HG03571 (cell line): ENCODE measurements at regions not wholly inside any gene's neighbourhood (a gene's known extent, or its start where the extent isn't known, plus 50 kb on each side); places are given as distances from the start of the nearest gene placed in this dataset.

Experiments
- ATAC-seq: cut with Tn5 transposase; IDR thresholded peaks from one replicate; pipeline ENCODE4 v1.9.1; 2021; ENCODE audit not compliant: unreplicated experiment

- ATAC-seq: no peak
Measured at GRCh38 chr5:57824047-57824446, 341.4 kb upstream of the ACTBL2 start.

DNA sequence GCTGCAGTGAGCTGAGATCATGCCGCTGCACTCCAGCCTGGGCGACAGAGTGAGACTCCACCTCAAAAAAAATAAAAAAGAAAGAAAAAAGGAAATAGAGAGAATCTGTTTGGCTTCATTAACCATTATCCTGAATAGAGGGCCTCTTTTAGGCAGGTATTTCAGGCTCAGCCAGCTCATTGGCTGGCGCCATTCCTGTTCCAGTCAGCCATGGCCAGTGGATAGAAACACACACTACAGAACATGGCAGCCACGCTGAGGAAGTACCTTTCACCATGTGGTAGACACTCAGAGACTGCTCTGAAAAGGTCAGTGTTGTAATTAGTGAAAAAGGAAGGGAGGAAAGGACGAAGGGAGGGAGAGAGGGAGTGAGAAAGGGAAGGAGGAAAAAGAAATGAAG is 340.0 kb upstream of the ACTBL2 start:
- no peak for ATAC-seq

- no peak for ATAC-seq
Measured at GRCh38 chr5:57818397-57818796, 335.8 kb upstream of the ACTBL2 start.

- no peak for ATAC-seq
Measured at GRCh38 chr5:57817924-57818323, 335.3 kb upstream of the ACTBL2 start.

- no peak for ATAC-seq
Measured at GRCh38 chr5:57817001-57817453, 334.4 kb upstream of the ACTBL2 start.

DNA sequence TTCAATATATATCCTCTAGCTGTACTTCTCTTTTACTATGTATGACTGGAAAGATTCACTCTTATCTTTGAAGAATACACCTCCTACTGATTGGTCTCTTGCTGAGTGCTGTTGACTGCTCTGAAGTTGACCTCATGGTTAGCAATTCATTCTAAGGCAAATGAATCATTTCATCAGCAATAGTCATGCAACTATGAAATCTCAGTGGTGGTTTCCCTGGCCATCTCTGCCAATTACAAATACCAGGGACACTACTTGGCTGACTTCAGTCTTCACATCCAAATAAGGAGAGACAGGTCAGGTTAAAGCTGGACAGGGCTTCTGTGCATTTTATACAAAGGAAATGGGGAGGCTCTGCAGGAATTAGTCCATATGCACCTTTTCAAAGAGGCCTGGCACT is 333.5 kb upstream of the ACTBL2 start:
- ATAC-seq: no peak

- no peak for ATAC-seq
Measured at GRCh38 chr5:57805732-57806131, 323.1 kb upstream of the ACTBL2 start.

DNA sequence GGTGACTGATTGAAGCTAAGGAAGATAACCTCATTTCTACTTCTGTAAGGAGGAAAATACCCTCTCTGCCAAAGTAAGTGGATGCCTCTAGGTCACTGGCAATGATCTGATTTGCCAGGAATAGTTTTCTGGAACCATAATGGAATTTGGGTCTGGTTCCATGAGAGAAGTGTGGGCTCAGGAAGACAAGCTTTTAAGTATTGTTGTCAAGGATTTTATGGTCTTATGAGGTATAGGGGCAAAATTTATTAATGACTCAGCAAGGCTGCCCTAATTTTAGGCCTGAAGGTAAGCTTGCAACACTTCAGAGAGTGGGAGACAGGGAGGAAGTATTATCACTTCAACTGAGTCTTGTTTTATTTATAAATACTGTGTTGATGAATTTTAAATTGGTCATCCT is 322.6 kb upstream of the ACTBL2 start:
- ATAC-seq: no peak

- no peak for ATAC-seq
Measured at GRCh38 chr5:57804505-57804904, 321.9 kb upstream of the ACTBL2 start.

- ATAC-seq: no peak
Measured at GRCh38 chr5:57804007-57804444, 321.4 kb upstream of the ACTBL2 start.

DNA sequence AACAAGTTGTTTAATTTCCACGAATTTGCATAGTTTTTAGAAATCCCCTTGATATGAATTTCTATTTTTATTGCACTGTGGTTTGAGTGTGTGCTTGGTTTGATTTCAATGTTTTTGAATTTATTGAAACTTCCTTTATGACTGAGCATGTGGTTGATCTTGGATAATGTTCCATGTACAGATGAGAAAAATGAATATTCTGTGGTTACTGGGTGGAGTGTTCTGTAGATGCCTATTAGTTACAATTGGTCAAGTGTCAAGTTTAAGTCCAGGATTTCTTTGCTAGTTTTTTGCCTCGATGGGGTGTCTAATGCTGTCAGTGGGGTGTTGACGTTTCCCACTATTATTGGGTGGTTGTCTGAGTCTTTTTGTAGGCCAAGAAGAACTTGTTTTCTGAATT is 319.5 kb upstream of the ACTBL2 start:
- no peak for ATAC-seq

- ATAC-seq: no peak
Measured at GRCh38 chr5:57795203-57795602, 312.6 kb upstream of the ACTBL2 start.

GRCh38 chr5:57791875-57792274 is 309.3 kb upstream of the ACTBL2 start:
- no peak for ATAC-seq

GRCh38 chr5:57785946-57786345 is 303.3 kb upstream of the ACTBL2 start:
- ATAC-seq: no peak

DNA sequence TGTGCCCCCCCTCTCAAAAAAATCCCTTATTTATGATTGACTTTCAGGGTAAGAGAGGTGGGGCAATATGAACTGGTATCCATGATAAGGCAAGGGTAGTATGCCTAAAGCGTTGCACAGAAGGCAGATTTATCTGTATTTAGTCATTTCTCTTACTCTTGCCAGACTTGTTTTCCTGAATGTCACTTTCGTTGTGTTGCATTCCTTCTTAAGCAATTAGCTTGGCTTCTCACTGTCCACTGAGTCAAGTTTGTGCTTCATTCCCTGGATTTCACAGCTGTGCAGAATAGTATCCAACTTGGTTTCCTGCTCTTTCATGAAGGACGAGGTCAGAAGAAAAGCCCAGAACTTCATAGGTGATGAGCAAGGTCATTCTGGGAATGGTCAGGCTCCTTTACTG is 301.5 kb upstream of the ACTBL2 start:
- no peak for ATAC-seq

DNA sequence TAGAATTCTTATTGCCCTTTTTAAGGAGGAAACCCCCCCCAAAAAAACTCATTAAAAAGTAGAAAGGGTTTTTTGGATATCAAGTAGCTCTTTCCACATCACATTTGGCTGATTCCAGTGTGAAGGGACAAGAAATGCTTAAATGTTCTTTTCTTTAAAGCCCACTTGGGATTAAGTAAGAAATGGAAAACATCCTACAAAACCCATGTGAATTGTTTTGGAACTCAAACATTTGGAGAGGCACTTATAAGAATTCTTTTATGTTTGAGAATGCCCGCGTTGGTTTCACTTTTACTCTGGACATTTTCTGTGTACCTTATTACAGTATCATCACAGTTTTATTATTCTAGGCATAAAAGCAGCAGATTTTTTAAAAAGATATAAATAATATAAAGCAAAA is 301.1 kb upstream of the ACTBL2 start:
- no peak for ATAC-seq

GRCh38 chr5:57780961-57781325 is 298.3 kb upstream of the ACTBL2 start:
- no peak for ATAC-seq

- ATAC-seq: no peak
Measured at GRCh38 chr5:57780306-57780960, 297.8 kb upstream of the ACTBL2 start.

GRCh38 chr5:57779383-57780223 is 297.0 kb upstream of the ACTBL2 start:
- no peak for ATAC-seq

GRCh38 chr5:57778501-57779091 is 296.0 kb upstream of the ACTBL2 start:
- no peak for ATAC-seq

DNA sequence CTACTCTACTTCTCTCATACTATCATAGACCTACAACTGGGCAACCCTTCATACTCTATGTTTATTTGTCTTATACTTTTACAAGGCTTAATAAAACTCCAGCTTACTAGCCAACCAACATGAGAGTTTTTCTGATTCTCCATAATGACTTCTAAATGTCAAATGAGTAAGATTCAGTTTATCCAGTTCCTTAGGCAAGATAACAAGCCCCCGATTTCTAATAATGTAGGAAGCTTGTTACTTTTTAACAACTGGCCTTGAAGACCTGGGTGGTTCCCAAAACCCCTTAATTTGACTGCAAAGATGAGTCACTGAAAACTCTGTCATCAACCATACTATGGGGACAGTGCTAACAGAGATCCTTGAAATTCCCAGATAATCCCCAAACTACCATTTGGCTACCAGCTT is 294.6 kb upstream of the ACTBL2 start:
- no peak for ATAC-seq

DNA sequence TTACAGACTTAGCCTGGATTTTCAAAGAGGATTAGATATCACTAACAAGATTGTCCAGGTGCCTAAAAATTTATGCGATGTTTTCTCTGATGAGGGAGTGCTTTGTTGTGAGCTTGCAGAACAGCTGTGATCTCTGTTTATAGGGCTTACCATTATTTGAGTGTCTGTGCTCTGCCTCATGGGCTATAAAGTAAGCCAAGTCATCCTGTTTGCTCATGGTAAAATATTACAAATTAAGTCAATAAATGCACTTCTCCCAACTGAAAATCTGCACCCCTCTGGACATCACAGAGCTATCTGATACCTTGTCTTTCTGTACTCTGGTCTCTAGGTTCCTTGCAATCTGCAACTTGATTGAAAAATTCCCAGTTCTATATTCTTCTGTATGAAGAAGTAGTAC is 293.4 kb upstream of the ACTBL2 start:
- no peak for ATAC-seq
